Spleen (tissue), 11 donors: ENCODE measurements at regions not wholly inside any gene's neighbourhood (a gene's known extent, or its start where the extent isn't known, plus 50 kb on each side); places are given as distances from the start of the nearest gene placed in this dataset.

Source experiments
- DNase-seq: peaks from one replicate; pipeline ENCODE4 v3.0.0-alpha.2; 2020
- H3K27ac ChIP-seq, 8 donors: fragments of 200-600 bp; sonication (generic) in 7 of 8; 1 replicate in 4 of 8; 2 replicates in 4 of 8; pipeline versions ENCODE4 v1.5.0 to v1.8.0; 2016 to 2021; ENCODE audit warnings: inconsistent platforms in 4 of 8, mild to moderate bottlenecking in 4 of 8, moderate library complexity in 1 of 8
- H3K27me3 ChIP-seq, 7 donors: fragments of 200-600 bp; sonication (generic) in 6 of 7; replicated peaks in 1 of 7; 1 replicate in 4 of 7; 2 replicates in 3 of 7; pipeline versions ENCODE4 v1.5.0 to v1.8.0; 2016 to 2021; ENCODE audit warnings: inconsistent platforms in 3 of 7, mild to moderate bottlenecking in 1 of 7
- H3K36me3 ChIP-seq, 6 donors: fragments of 200-600 bp; sonication (generic) in 5 of 6; 1 replicate in 4 of 6; 2 replicates in 2 of 6; pipeline versions ENCODE4 v1.5.0 to v1.8.0; 2016 to 2021; ENCODE audit warnings: inconsistent platforms in 2 of 6
- H3K4me1 ChIP-seq, 6 donors: fragments of 200-600 bp; sonication (generic) in 5 of 6; 1 replicate in 3 of 6; 2 replicates in 3 of 6; pipeline versions ENCODE4 v1.5.0 to v1.8.0; 2016 to 2021; ENCODE audit warnings: inconsistent platforms in 3 of 6
- H3K4me3 ChIP-seq, 8 donors: fragments of 200-600 bp; sonication (generic) in 7 of 8; 1 replicate in 4 of 8; 2 replicates in 4 of 8; pipeline versions ENCODE4 v1.5.0 to v1.8.0; 2016 to 2021; ENCODE audit warnings: inconsistent platforms in 4 of 8, mild to moderate bottlenecking in 4 of 8, moderate library complexity in 2 of 8
- H3K9me3 ChIP-seq, 8 donors: fragments of 200-600 bp; sonication (generic) in 7 of 8; 1 replicate in 4 of 8; 2 replicates in 4 of 8; pipeline versions ENCODE4 v1.5.0 to v1.8.0; 2016 to 2021; ENCODE audit warnings: inconsistent platforms in 4 of 8
- CTCF ChIP-seq, 11 experiments: fragments of 200-600 bp in 7 of 11; fragments of 450-650 bp in 4 of 11; sonication (generic) in 4 of 11; IDR thresholded peaks in 8 of 11; conservative IDR thresholded peaks in 3 of 11; 1 replicate in 7 of 11; 2 replicates in 4 of 11; pipeline versions ENCODE4 v1.4.0 to v1.8.0; 2016 to 2021; ENCODE audit warnings: antibody characterized with exemption in 11 of 11, inconsistent platforms in 4 of 11, mild to moderate bottlenecking in 1 of 11
- POLR2A ChIP-seq, 3 donors: fragments of 450-650 bp; IDR thresholded peaks; one replicate each; pipeline ENCODE4 v1.5.1; 2017; ENCODE audit warnings: antibody characterized with exemption in 3 of 3, mild to moderate bottlenecking in 1 of 3
- POLR2AphosphoS5 ChIP-seq, 3 donors: sonication (generic); formaldehyde crosslinking; IDR thresholded peaks; one replicate each; pipeline ENCODE4 v1.5.1; 2017; ENCODE audit warnings: antibody characterized with exemption in 3 of 3
- WGBS, 5 donors: extraction: QIAGEN DNeasy Blood & Tissue Kit in 3 of 5; methylation state at CpG; one replicate each; pipeline versions ENCODE4 v1.1.5 to v1.1.7; 2013 to 2018; 5-methylcytosine and 5-hydroxymethylcytosine counted together
- intact Hi-C: fragments of 100-400 bp; cut with DNase I; formaldehyde crosslinking; loops from one replicate; pipeline ENCODE4 v1.15.0; 2023; ENCODE audit warnings: low total_unique reads
- donor health status: healthy with polysubstance abuse.
- donor health status: DM: no; HTN: no; CAD: no; lungs with moderate emphysema.
- donor health status: DM: no; HTN: no; CAD: no.
- donor health status: Bipolar disorder and iron deficiency.
- donor health status: healthy.
- donor health status: DM: no; HTN: no; CAD: no.
- donor health status: DM: yes; HTN: yes; CAD: no.

GRCh38 chr5:120923026-120923425, 458.9 kb downstream of the PRR16 start:
- 86 to 90% (median 90%) methylated on average over 3 of the region's 3 CpGs for WGBS, 5 donors
- Histone ChIP-seq H3K4me1 (no peaks in the 10 kb centered on the region), H3K4me3 (no peak overlapping the region), H3K27ac (no peak overlapping the region), H3K9me3 (no peaks in the 10 kb centered on the region), H3K27me3 (no peaks in the 10 kb centered on the region), H3K36me3 (no peaks in the 10 kb centered on the region)
- intact Hi-C loops = no loop called here
- no peak for DNase-seq
- no peak for TF ChIP-seq CTCF (IDR thresholded peaks at IDR 0.05 in 8 of 11, conservative IDR thresholded peaks at IDR 0.05 in 3 of 11)
- no peak for TF ChIP-seq POLR2A (IDR thresholded peaks at IDR 0.05)
- no peak for TF ChIP-seq POLR2AphosphoS5 (IDR thresholded peaks at IDR 0.05)

- H3K36me3 ChIP-seq = no peaks in the 10 kb centered on the region
- TF ChIP-seq POLR2AphosphoS5 (IDR thresholded peaks at IDR 0.05) (no peak), POLR2A (IDR thresholded peaks at IDR 0.05) (no peak), CTCF (IDR thresholded peaks at IDR 0.05 in 8 of 11, conservative IDR thresholded peaks at IDR 0.05 in 3 of 11) (no peak)
- H3K27me3 ChIP-seq = no peaks in the 10 kb centered on the region
- H3K9me3 ChIP-seq = no peaks in the 10 kb centered on the region
- no peaks in the 10 kb centered on the region for H3K4me1 ChIP-seq
- 79 to 100% (median 95%) methylated on average over 1 of the region's 1 CpG for WGBS, 5 donors
- H3K4me3 ChIP-seq = no peak overlapping the region
- no peak overlapping the region for H3K27ac ChIP-seq
- DNase-seq = no peak
- intact Hi-C loops = no loop called here
These were observed 462.4 kb downstream of the PRR16 start for GRCh38 chr5:120926471-120926870.

GRCh38 chr5:120927950-120928530, 463.9 kb downstream of the PRR16 start:
- no peak overlapping the region for H3K27ac ChIP-seq
- TF ChIP-seq POLR2AphosphoS5 (IDR thresholded peaks at IDR 0.05) = no peak
- no peak for TF ChIP-seq POLR2A (IDR thresholded peaks at IDR 0.05)
- TF ChIP-seq CTCF (IDR thresholded peaks at IDR 0.05 in 8 of 11, conservative IDR thresholded peaks at IDR 0.05 in 3 of 11) = no peak
- H3K4me1 ChIP-seq = no peaks in the 10 kb centered on the region
- H3K27me3 ChIP-seq = no peaks in the 10 kb centered on the region
- DNase-seq = no peak
- no peaks in the 10 kb centered on the region for H3K9me3 ChIP-seq
- H3K4me3 ChIP-seq = no peak overlapping the region
- H3K36me3 ChIP-seq = no peaks in the 10 kb centered on the region
- intact Hi-C loops = no loop called here

GRCh38 chr5:120932480-120932879, 468.4 kb downstream of the PRR16 start:
- H3K27me3 ChIP-seq = no peaks in the 10 kb centered on the region
- H3K4me3 ChIP-seq = no peak overlapping the region
- intact Hi-C loops = no loop called here
- no peak for DNase-seq
- no peaks in the 10 kb centered on the region for H3K4me1 ChIP-seq
- TF ChIP-seq CTCF (IDR thresholded peaks at IDR 0.05 in 8 of 11, conservative IDR thresholded peaks at IDR 0.05 in 3 of 11) = no peak
- TF ChIP-seq POLR2A (IDR thresholded peaks at IDR 0.05) = no peak
- no peak for TF ChIP-seq POLR2AphosphoS5 (IDR thresholded peaks at IDR 0.05)
- H3K9me3 ChIP-seq = peaks cover 0 to 19% (median 5%) of the 10 kb centered on the region in 8 donors
- H3K27ac ChIP-seq = no peak overlapping the region
- H3K36me3 ChIP-seq = no peaks in the 10 kb centered on the region
